Activated naive CD8-positive, alpha-beta T cell treated with anti-CD3 and anti-CD28 coated beads, Interleukin-2, amount 10 ng/mL, durations not matched to agents 7 days and 5 days (primary cell): ENCODE measurements at regions not wholly inside any gene's neighbourhood (a gene's known extent, or its start where the extent isn't known, plus 50 kb on each side); places are given as distances from the start of the nearest gene placed in this dataset.
A peak's percentile ranks its signal among the peaks of the same experiment; 100 is the strongest.

Source experiments
- ATAC-seq: fragments of 150-1000 bp; cut with Tn5 transposase; one replicate; pipeline ENCODE4 v1.10.0; 2021; ENCODE audit warnings: low read depth, moderate library complexity
- POLR2A ChIA-PET: fragments of 350-600 bp; sonication (Branson Sonifier 250); formaldehyde crosslinking; loops from one replicate; lab custom pipeline; 2021; ENCODE audit warnings: antibody characterized with exemption; lab: Charles Lee
- DNase-seq: peaks from one replicate; pipeline ENCODE4 v3.0.0; 2021
- H3K27ac Mint-ChIP-seq: one replicate; pipeline ENCODE4 v1.8.0; 2022; ENCODE audit warnings: mild to moderate bottlenecking, mixed read lengths
- H3K27me3 Mint-ChIP-seq: one replicate; pipeline ENCODE4 v1.8.0; 2022; ENCODE audit warnings: mild to moderate bottlenecking, moderate library complexity, mixed read lengths
- H3K36me3 Mint-ChIP-seq: one replicate; pipeline ENCODE4 v1.8.0; 2021; ENCODE audit warnings: mild to moderate bottlenecking, mixed read lengths
- H3K4me1 Mint-ChIP-seq: one replicate; pipeline ENCODE4 v1.8.0; 2021; ENCODE audit warnings: mixed read lengths
- H3K4me3 Mint-ChIP-seq: one replicate; pipeline ENCODE4 v1.8.0; 2022; ENCODE audit warnings: mild to moderate bottlenecking, moderate library complexity, mixed read lengths
- H3K9me3 Mint-ChIP-seq: one replicate; pipeline ENCODE4 v1.8.0; 2021; ENCODE audit warnings: mixed read lengths

DNA sequence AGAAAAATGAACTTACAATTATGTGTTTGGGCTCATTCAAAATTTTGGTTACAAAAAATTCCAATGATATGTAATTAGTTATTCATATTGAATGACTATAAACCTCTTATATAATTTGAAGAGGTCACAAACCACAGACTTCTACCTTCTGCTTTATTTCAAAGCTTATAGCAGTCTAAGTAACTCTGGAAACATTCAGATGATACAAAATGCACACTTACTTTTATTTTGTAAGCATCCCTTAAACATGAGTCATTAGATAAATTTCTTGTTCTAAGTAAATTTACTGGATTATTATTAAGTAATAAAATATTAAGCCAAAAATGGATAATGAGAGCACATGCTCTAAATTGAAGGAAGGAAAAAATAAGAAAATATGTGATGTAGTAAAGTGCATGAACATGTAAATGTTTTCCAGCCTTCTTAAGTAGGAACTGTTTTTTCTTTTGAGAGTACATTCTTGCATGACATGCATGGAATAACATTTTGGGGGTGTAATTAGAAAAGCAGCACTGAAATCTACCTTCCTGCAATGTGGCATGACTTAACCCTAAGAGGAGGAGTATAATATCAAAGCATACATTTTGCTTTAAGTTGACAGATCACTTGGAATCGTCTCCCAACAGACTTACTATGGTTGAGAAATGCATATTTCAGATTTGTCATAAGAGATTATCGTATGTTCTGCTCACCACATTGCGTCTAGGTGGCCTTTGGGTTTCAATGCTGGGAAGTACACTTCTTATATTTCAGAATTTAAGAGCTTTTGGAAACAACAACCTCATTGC lies 372.7 kb upstream of the HSF2 start:
- no peak for DNase-seq
- peaks cover 5% of the 10 kb centered on the region for H3K27me3 Mint-ChIP-seq
- no peaks in the 10 kb centered on the region for H3K36me3 Mint-ChIP-seq
- H3K4me1 Mint-ChIP-seq, result peaks cover 6% of the 10 kb centered on the region
- no peak for ATAC-seq
- H3K4me3 Mint-ChIP-seq, result no peak overlapping the region
- no peaks in the 10 kb centered on the region for H3K9me3 Mint-ChIP-seq
- POLR2A ChIA-PET, result no interaction called here
- H3K27ac Mint-ChIP-seq, result no peak overlapping the region

DNA sequence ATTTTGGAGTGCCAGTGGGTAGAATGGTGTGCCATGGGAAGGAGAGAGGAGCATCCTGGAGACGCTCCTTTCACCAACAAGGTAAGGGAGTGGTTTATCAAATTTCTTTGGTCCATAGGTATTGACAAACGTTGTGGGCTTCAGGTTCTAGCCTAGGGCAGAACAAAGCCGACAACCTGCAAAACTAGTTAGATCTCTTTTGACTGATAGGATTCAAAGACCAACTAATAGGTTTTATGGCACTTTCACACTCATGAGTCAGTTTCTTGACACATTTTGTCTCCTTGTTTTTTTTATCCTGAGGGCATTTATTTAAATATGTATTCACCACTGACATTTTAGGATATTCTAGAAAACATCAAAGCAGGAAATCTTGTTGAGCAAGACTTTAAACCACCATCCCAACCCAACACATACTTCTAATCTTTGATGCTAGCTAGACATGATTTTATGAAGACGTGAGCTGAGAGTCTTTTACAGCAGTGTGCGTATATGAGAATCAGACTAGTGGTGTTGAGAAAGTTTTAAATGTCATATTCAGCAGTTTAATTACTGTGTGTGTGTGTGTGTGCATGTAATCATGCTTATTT lies 370.4 kb upstream of the HSF2 start:
- H3K27me3 Mint-ChIP-seq, result peaks cover 5% of the 10 kb centered on the region
- DNase-seq (no peak), ATAC-seq (no peak)
- H3K27ac Mint-ChIP-seq, result no peak overlapping the region
- POLR2A ChIA-PET, result no interaction called here
- no peaks in the 10 kb centered on the region for H3K9me3 Mint-ChIP-seq
- no peak overlapping the region for H3K4me3 Mint-ChIP-seq
- H3K36me3 Mint-ChIP-seq, result no peaks in the 10 kb centered on the region
- H3K4me1 Mint-ChIP-seq, result peaks cover 6% of the 10 kb centered on the region

DNA sequence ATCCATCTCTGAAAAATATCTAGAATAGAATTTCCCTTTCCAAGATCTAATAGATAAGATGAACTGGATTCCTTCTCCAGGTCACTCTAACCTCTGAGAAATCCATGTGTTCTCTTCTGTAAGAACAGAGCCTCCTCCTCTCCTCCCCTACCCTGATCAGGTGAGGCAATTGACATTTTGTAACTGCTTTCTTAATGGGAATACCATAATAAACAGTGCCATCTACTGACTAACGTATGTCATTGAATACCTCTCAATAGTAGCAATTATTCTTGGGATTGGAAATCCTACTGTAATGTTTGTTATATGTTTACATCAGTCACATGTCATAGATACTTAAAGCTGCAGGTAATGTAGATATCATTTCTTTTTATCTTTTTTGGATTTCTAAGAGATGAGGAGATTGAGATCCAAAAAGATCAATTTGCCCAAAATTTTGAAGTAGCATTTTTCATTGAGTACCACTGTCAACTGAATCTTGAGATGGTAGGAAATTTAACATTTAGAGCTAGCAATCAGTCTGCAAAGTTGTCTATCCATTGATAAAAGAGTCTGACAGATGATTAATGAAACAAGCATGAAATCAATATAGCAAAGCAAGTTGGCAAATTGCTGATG lies 365.8 kb upstream of the HSF2 start:
- Mint-ChIP-seq H3K9me3 (no peaks in the 10 kb centered on the region), H3K4me3 (no peak overlapping the region), H3K4me1 (peaks cover 1% of the 10 kb centered on the region), H3K36me3 (no peaks in the 10 kb centered on the region), H3K27ac (no peak overlapping the region), H3K27me3 (peaks cover 3% of the 10 kb centered on the region)
- peak; percentile 56 for ATAC-seq
- POLR2A ChIA-PET, result no interaction called here
- no peak for DNase-seq

DNA sequence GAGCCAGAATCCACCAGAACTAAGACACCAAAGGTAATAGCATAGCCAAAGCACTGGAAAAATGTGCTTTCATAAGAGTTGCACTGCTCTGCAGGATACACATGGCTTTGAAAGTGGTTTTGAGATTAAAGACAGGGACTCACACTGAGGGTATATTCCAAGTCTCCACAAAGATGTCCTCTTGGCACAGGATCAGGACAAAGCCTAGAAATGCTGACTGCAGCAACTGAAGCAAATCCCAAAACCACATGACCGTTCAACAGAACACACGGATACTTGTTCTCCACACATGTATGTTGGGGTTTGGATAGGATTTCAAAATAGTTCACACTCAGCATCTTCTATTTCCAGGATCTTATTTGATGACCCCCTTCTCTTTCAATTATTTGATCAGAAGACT lies 364.3 kb upstream of the HSF2 start:
- peaks cover 3% of the 10 kb centered on the region for H3K27me3 Mint-ChIP-seq
- no peaks in the 10 kb centered on the region for H3K36me3 Mint-ChIP-seq
- POLR2A ChIA-PET, result no interaction called here
- H3K9me3 Mint-ChIP-seq, result no peaks in the 10 kb centered on the region
- H3K27ac Mint-ChIP-seq, result no peak overlapping the region
- peaks cover 1% of the 10 kb centered on the region for H3K4me1 Mint-ChIP-seq
- no peak overlapping the region for H3K4me3 Mint-ChIP-seq
- DNase-seq, result no peak
- ATAC-seq, result no peak

DNA sequence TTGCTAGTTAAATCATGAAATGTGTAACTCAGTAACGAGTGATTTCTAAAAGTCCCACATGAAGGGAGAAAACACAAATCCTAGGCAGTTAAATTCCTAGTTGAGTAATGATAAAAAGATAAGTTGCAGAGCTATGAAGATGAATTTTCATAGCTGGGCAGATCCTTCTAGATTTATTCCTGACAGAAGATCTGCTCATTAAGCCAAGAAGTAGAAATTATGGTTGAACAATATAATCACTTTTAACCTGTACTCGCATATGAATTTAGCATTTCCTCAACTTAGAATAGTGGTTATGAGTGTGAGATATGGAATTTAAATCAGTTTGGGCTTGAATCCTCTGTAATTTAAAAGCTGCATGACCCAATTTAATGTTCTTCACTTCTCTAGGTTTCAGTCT lies 359.2 kb upstream of the HSF2 start:
- Mint-ChIP-seq H3K4me3 (no peak overlapping the region), H3K27ac (no peak overlapping the region), H3K36me3 (no peaks in the 10 kb centered on the region), H3K9me3 (no peaks in the 10 kb centered on the region), H3K27me3 (peaks cover 4% of the 10 kb centered on the region), H3K4me1 (peaks cover 4% of the 10 kb centered on the region)
- ATAC-seq (no peak), DNase-seq (no peak)
- POLR2A ChIA-PET, result no interaction called here

DNA sequence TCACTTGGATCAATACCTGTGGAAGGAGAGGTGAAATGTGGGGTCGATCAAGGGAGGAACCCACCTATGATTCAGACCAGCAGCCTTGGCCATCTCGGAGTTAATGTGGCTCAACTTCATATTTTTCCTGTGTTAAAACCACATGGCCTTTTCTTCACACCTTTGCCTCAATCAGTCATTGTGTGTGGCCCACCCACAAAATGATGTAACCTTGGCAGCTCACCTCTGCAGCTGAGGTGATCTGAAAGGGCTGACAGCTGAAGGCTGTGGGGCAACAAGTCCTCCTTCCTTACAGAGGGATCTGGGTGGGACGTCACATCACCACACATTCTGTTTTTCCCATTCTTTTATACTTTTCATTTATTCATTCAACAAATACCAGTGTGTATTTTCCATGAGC lies 357.1 kb upstream of the HSF2 start:
- ATAC-seq (no peak), DNase-seq (no peak)
- Mint-ChIP-seq H3K4me3 (no peak overlapping the region), H3K27me3 (peaks cover 4% of the 10 kb centered on the region), H3K9me3 (no peaks in the 10 kb centered on the region), H3K4me1 (peaks cover 4% of the 10 kb centered on the region), H3K27ac (no peak overlapping the region), H3K36me3 (no peaks in the 10 kb centered on the region)
- POLR2A ChIA-PET, result no interaction called here

DNA sequence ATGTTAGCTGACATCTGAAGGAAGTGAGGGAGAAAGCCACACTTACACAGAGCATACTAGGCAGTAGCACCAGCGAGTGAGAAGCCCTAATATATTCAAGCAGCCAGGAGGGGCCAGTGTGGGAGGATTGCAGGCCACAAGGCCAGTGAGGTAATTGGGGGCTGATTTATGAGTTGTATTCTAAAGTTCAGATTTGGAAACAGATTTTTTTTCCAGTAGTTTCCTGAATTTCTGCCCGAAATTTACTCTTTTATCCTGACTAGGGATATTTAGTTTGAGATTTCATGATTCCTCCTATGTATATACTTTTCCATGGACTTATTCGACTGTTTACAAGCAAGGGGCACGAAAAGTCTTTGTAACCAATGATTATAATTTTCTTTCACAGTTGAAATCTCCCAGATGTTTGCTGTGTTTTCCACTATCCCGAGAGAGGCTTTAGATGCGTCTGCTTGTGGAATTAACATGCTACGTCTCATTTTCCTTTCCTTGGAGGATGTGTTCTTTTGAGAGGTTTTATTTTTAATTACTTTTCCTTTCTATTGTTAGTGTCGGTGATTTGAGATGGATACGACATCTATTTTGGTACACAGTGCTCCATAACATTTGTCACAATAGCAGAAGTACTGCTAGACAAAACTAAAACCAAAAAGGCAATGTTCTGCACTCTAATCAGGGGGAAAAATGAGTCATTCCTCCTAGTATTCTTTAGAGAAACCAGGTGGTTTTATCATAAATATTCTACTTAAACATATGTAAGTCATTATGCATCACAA lies 356.3 kb upstream of the HSF2 start:
- peaks cover 4% of the 10 kb centered on the region for H3K27me3 Mint-ChIP-seq
- H3K9me3 Mint-ChIP-seq, result no peaks in the 10 kb centered on the region
- POLR2A ChIA-PET, result no interaction called here
- H3K27ac Mint-ChIP-seq, result no peak overlapping the region
- ATAC-seq (no peak), DNase-seq (no peak)
- H3K4me1 Mint-ChIP-seq, result peaks cover 4% of the 10 kb centered on the region
- H3K4me3 Mint-ChIP-seq, result no peak overlapping the region
- H3K36me3 Mint-ChIP-seq, result no peaks in the 10 kb centered on the region

DNA sequence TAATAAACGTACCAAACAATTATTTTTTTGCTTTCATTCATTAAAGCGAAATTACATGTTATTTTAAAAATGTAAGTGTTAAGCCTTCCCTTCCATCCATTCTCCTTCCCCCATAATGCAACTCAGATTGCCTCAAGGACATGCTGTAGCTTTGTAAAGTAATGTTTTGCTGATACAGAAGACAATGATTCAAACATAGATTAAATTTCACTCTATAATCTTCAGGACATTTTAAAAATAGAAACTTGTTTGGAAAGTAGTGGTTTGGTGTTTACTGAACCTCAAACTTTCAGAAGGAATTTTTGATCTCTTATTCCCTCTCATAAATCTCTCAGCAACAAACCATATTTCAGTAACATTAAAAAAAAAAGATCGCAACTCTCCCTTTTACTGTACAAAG lies 350.9 kb upstream of the HSF2 start:
- H3K27me3 Mint-ChIP-seq, result peaks cover 3% of the 10 kb centered on the region

DNA sequence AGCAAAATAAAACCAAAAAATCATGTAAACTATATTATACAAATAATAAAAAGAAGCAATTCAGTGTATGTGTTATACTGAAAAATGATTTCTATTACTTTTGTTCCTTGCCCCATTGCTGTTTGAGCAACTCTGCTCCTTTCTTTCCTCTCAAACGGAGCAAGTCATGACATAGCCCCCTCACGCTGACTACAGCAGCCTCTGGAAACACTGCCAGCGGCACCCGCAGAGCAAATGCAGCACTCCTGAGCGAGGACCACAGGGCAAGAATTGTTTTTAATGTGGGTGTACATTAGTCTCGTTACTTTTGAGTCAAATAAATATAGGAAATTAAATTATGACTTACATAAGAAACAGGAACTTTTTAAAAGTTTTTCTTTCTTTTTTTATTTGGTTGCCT lies 350.1 kb upstream of the HSF2 start:
- POLR2A ChIA-PET, result no interaction called here
- H3K9me3 Mint-ChIP-seq, result no peaks in the 10 kb centered on the region
- ATAC-seq, result no peak
- H3K36me3 Mint-ChIP-seq, result no peaks in the 10 kb centered on the region
- no peak overlapping the region for H3K27ac Mint-ChIP-seq
- H3K4me3 Mint-ChIP-seq, result no peak overlapping the region
- no peak for DNase-seq
- no peaks in the 10 kb centered on the region for H3K4me1 Mint-ChIP-seq
- peaks cover 2% of the 10 kb centered on the region for H3K27me3 Mint-ChIP-seq

More for the DNA sequence above, 350.9 kb upstream of the HSF2 start:
- Mint-ChIP-seq H3K4me1 (peaks cover under 1% of the 10 kb centered on the region), H3K4me3 (no peak overlapping the region), H3K9me3 (no peaks in the 10 kb centered on the region), H3K36me3 (no peaks in the 10 kb centered on the region), H3K27ac (no peak overlapping the region)
- POLR2A ChIA-PET, result no interaction called here
- ATAC-seq (no peak), DNase-seq (no peak)

DNA sequence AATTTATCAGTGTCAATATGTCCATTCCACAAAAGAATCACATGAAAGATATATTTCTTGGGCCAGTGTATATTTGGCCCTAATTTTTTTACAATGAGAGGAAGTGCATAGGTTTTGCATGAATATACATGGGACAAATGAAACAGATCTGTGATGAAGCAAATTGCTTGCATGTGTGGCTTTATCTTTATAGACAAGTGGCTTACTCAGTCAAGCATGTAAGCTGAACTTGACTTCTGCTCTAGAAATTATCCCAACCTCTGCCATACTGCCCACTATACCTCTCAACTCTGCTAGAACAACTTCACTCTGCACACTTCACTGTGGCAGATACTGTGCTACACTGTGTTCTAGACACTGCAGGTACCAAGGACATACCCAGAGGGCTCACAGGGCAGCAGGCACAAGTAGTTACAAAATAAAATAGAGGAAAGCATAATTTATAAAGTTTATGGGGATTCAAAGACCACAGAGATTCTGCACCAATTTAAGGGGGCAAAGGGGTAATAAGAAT lies 349.2 kb upstream of the HSF2 start:
- peaks cover 2% of the 10 kb centered on the region for H3K27me3 Mint-ChIP-seq

DNA sequence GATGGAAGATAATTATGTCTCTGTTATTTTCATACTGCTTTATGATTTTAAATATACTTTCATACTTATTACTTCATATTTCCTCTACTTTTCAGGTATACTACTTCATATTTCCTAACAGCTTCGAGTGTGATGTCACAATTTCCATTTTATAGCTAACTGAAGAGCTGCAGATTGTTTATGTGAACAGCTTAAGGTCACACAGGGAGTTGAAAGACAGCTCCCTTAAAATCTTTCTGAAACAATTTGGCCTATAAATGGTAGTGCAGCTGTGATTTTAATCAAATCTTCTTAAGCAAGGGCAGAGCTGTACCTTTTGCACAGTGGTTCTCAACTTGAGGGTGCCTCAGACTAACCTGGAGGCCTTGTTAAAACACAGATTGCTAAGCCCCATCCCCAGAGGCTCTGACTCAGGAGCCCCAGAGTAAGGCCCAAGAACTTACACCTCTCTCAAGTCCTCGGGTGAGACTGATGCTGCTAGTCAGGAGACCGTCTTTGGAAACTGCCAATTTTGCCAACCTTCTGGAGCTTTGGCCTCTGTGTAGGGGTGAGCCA lies 347.0 kb upstream of the HSF2 start:
- H3K36me3 Mint-ChIP-seq, result no peaks in the 10 kb centered on the region
- POLR2A ChIA-PET, result no interaction called here
- no peak overlapping the region for H3K27ac Mint-ChIP-seq
- no peaks in the 10 kb centered on the region for H3K9me3 Mint-ChIP-seq
- DNase-seq, result no peak
- peaks cover 4% of the 10 kb centered on the region for H3K27me3 Mint-ChIP-seq
- H3K4me3 Mint-ChIP-seq, result no peak overlapping the region
- no peaks in the 10 kb centered on the region for H3K4me1 Mint-ChIP-seq
- no peak for ATAC-seq

More for the DNA sequence above, 349.2 kb upstream of the HSF2 start:
- H3K4me1 Mint-ChIP-seq, result no peaks in the 10 kb centered on the region
- no peak for DNase-seq
- H3K9me3 Mint-ChIP-seq, result no peaks in the 10 kb centered on the region
- no peaks in the 10 kb centered on the region for H3K36me3 Mint-ChIP-seq
- no peak for ATAC-seq
- POLR2A ChIA-PET, result no interaction called here
- no peak overlapping the region for H3K4me3 Mint-ChIP-seq
- no peak overlapping the region for H3K27ac Mint-ChIP-seq

DNA sequence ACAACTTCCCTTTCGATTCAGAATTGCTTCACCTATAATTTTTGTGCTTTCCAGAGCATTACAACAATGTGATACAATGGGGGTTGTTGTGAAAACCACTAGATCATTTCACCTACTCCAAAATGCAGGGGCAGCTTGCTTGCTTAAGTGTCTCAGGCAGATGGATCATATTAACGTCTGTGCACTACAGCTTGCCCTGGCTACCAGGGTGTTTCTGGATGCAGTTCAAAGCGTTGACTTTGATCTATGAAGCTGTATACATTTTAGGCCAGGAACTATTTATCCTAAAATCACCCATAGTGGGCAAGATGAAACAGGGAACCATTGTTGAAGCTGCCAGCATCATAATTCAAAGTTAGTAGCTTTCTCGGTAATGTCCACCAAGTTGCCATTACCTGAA lies 339.5 kb upstream of the HSF2 start:
- DNase-seq, result no peak
- H3K9me3 Mint-ChIP-seq, result no peaks in the 10 kb centered on the region
- no peak overlapping the region for H3K4me3 Mint-ChIP-seq
- POLR2A ChIA-PET, result no interaction called here
- ATAC-seq, result no peak
- no peaks in the 10 kb centered on the region for H3K36me3 Mint-ChIP-seq
- H3K27me3 Mint-ChIP-seq, result peaks cover 6% of the 10 kb centered on the region
- H3K4me1 Mint-ChIP-seq, result no peaks in the 10 kb centered on the region
- no peak overlapping the region for H3K27ac Mint-ChIP-seq

DNA sequence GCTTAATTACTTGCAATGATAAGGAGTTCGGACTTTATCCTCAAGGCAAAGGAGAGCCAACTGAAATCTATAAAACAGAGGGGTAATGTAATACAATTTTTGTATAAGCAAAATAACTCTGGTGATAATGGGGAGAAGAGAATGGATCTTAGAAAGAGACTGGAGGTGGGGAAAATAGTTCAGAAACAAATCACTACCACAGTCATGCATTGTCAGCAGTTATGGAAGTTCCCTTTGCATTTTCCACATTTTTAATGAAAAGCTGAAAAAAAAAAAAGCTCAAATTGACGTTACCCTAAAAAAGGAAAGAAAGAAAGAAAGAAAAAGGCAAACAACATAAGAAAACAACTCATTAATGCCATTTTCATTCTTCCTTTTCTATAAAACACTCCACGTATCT lies 337.6 kb upstream of the HSF2 start:
- Mint-ChIP-seq H3K4me1 (no peaks in the 10 kb centered on the region), H3K4me3 (no peak overlapping the region), H3K27ac (no peak overlapping the region), H3K9me3 (no peaks in the 10 kb centered on the region), H3K36me3 (no peaks in the 10 kb centered on the region), H3K27me3 (peaks cover 4% of the 10 kb centered on the region)
- POLR2A ChIA-PET, result no interaction called here
- ATAC-seq (no peak), DNase-seq (no peak)
